GM12874 (cell line): ENCODE measurements at regions not wholly inside any gene's neighbourhood (a gene's known extent, or its start where the extent isn't known, plus 50 kb on each side); places are given as distances from the start of the nearest gene placed in this dataset.

Source experiments
- CTCF ChIP-seq: IDR thresholded peaks from 2 replicates; pipeline ENCODE4 v1.5.1; 2011; ENCODE audit warnings: low read depth, mild to moderate bottlenecking, control low read depth, low read length, moderate library complexity; ENCODE audit not compliant: insufficient read depth

- no peak for TF ChIP-seq CTCF
These were observed 208.6 kb downstream of the URI1 start for GRCh38 chr19:30150626-30151025.

GRCh38 chr19:30151081-30151480 lies 209.0 kb downstream of the URI1 start:
- no peak for TF ChIP-seq CTCF

- TF ChIP-seq CTCF = no peak
These were observed 210.7 kb downstream of the URI1 start for GRCh38 chr19:30152510-30153291.

GRCh38 chr19:30153326-30154210 lies 211.5 kb downstream of the URI1 start:
- TF ChIP-seq CTCF = no peak

- TF ChIP-seq CTCF = no peak
These were observed 212.4 kb downstream of the URI1 start for GRCh38 chr19:30154410-30154809.

- TF ChIP-seq CTCF = no peak
These were observed 213.6 kb downstream of the URI1 start for GRCh38 chr19:30155381-30156200.

GRCh38 chr19:30156646-30157045 lies 214.6 kb downstream of the URI1 start:
- TF ChIP-seq CTCF = no peak
